H1 (cell line): ENCODE measurements at regions not wholly inside any gene's neighbourhood (a gene's known extent, or its start where the extent isn't known, plus 50 kb on each side); places are given as distances from the start of the nearest gene placed in this dataset.

Source experiments
- CTCF ChIA-PET: fragments of 300-600 bp; sonication (Branson Sonifier 250); formaldehyde crosslinking; loops from one replicate; lab custom pipeline; 2021; ENCODE audit not compliant: partially characterized antibody; lab: Charles Lee
- POLR2A ChIA-PET: fragments of 300-600 bp; sonication (Branson Sonifier 250); formaldehyde crosslinking; loops from one replicate; lab custom pipeline; 2021; ENCODE audit warnings: inconsistent platforms; ENCODE audit not compliant: partially characterized antibody; lab: Charles Lee
- DNase-seq, 2 experiments: peaks; one replicate each; pipeline versions ENCODE4 v3.0.0 to v3.0.0-alpha.2; 2010 to 2022; ENCODE audit warnings: low spot score in 2 of 2, low read depth in 1 of 2, mixed read lengths in 1 of 2
- FAIRE-seq: peaks from 2 replicates; lab custom pipeline; 2011; peaks lifted over from hg19 to GRCh38; lab: Jason Lieb, UNC
- H2AFZ ChIP-seq: 2 replicates; pipeline ENCODE4 v1.8.1; 2012; ENCODE audit warnings: low read length, inconsistent platforms
- H2AK5ac ChIP-seq: 2 replicates; pipeline ENCODE4 v1.6.1; 2013; ENCODE audit warnings: low read depth, low read length
- H2BK120ac ChIP-seq: replicated peaks from 2 replicates; pipeline ENCODE3; 2013; ENCODE audit warnings: low read depth, low read length, inconsistent platforms
- H2BK12ac ChIP-seq: 2 replicates; pipeline ENCODE4 v1.6.1; 2013; ENCODE audit warnings: low read depth, low read length
- H2BK15ac ChIP-seq: 2 replicates; pipeline ENCODE4 v1.6.1; 2013; ENCODE audit warnings: low read length
- H2BK20ac ChIP-seq: 2 replicates; pipeline ENCODE4 v1.6.1; 2013; ENCODE audit warnings: low read length
- H2BK5ac ChIP-seq: 2 replicates; pipeline ENCODE4 v1.6.1; 2013; ENCODE audit warnings: low read depth, low read length
- H3K14ac ChIP-seq: 2 replicates; pipeline ENCODE4 v1.6.1; 2013; ENCODE audit warnings: inconsistent platforms; ENCODE audit not compliant: insufficient read length
- H3K18ac ChIP-seq: 2 replicates; pipeline ENCODE4 v1.6.1; 2013; ENCODE audit warnings: low read length; ENCODE audit errors: extremely low read depth
- H3K23ac ChIP-seq: 2 replicates; pipeline ENCODE4 v1.6.1; 2013; ENCODE audit warnings: inconsistent platforms; ENCODE audit not compliant: insufficient read length
- H3K23me2 ChIP-seq: 2 replicates; pipeline ENCODE4 v1.6.1; 2013; ENCODE audit warnings: low read depth, low read length
- H3K27ac ChIP-seq: 2 replicates; pipeline ENCODE4 v1.6.1; 2011; ENCODE audit warnings: low read depth, low read length, inconsistent platforms
- H3K27me3 ChIP-seq, 4 experiments: replicated peaks in 1 of 4; 1 replicate in 1 of 4; 2 replicates in 3 of 4; pipeline versions ENCODE4 v1.6.1 to v1.8.1; 2011 to 2013; ENCODE audit warnings: low read length in 3 of 4, mild to moderate bottlenecking in 3 of 4, inconsistent platforms in 2 of 4, mixed read lengths in 2 of 4, moderate library complexity in 1 of 4; ENCODE audit not compliant: control insufficient read depth in 3 of 4, insufficient read depth in 3 of 4; ENCODE audit errors: extremely low read depth in 1 of 4
- H3K36me3 ChIP-seq, 4 experiments: 2 replicates each; pipeline versions ENCODE4 v1.6.1 to v1.8.1; 2011 to 2013; ENCODE audit warnings: mild to moderate bottlenecking in 4 of 4, low read length in 3 of 4, moderate library complexity in 2 of 4, control low read depth in 1 of 4, inconsistent platforms in 1 of 4; ENCODE audit not compliant: insufficient read depth in 4 of 4, control insufficient read depth in 2 of 4
- H3K4ac ChIP-seq: replicated peaks from 2 replicates; pipeline ENCODE3; 2013; ENCODE audit warnings: low read length, low read depth, mixed read lengths, inconsistent platforms; ENCODE audit not compliant: insufficient read length
- H3K4me1 ChIP-seq, 4 experiments: replicated peaks in 1 of 4; 1 replicate in 1 of 4; 2 replicates in 3 of 4; pipeline versions ENCODE4 v1.6.1 to v1.8.1; 2011 to 2013; ENCODE audit warnings: low read length in 3 of 4, inconsistent platforms in 2 of 4, mixed read lengths in 1 of 4; ENCODE audit not compliant: insufficient read depth in 4 of 4, control insufficient read depth in 3 of 4
- H3K4me2 ChIP-seq, 2 experiments: 2 replicates each; pipeline versions ENCODE4 v1.6.1 to v1.8.1; 2011 to 2013; ENCODE audit warnings: low read depth in 2 of 2, low read length in 2 of 2, control low read depth in 1 of 2, inconsistent platforms in 1 of 2, mild to moderate bottlenecking in 1 of 2; ENCODE audit not compliant: insufficient read depth in 1 of 2
- H3K4me3 ChIP-seq, 4 experiments: fragments of 200-600, 300-600 bp in 1 of 4; sonication (generic), shearing (Covaris generic), sonication (Bioruptor Twin) in 1 of 4; 2 replicates each; pipeline versions ENCODE4 v1.5.1 to v1.8.1; 2011 to 2016; ENCODE audit warnings: low read length in 4 of 4, low read depth in 3 of 4, control low read depth in 2 of 4, inconsistent platforms in 2 of 4, mild to moderate bottlenecking in 2 of 4, mixed read lengths in 1 of 4, moderate library complexity in 1 of 4; ENCODE audit not compliant: insufficient read depth in 2 of 4; ENCODE audit errors: extremely low read depth in 1 of 4
- H3K56ac ChIP-seq: replicated peaks from 2 replicates; pipeline ENCODE3; 2013; ENCODE audit warnings: low read depth, mild to moderate bottlenecking, mixed read lengths, low read length, inconsistent platforms; ENCODE audit not compliant: insufficient read length
- H3K79me1 ChIP-seq: 2 replicates; pipeline ENCODE4 v1.6.1; 2013; ENCODE audit warnings: low read depth, low read length, control low read depth
- H3K79me2 ChIP-seq, 2 experiments: 2 replicates each; pipeline versions ENCODE4 v1.6.1 to v1.8.1; 2012 to 2013; ENCODE audit warnings: low read length in 2 of 2, mild to moderate bottlenecking in 2 of 2, inconsistent platforms in 1 of 2; ENCODE audit not compliant: insufficient read depth in 2 of 2, control insufficient read depth in 1 of 2
- H3K9ac ChIP-seq, 4 experiments: replicated peaks in 1 of 4; 1 replicate in 1 of 4; 2 replicates in 3 of 4; pipeline versions ENCODE4 v1.6.1 to v1.8.1; 2011 to 2013; ENCODE audit warnings: low read depth in 3 of 4, low read length in 3 of 4, control low read depth in 2 of 4, mild to moderate bottlenecking in 2 of 4, moderate library complexity in 2 of 4, inconsistent platforms in 1 of 4; ENCODE audit errors: extremely low read depth in 1 of 4
- H3K9me3 ChIP-seq, 2 experiments: 2 replicates each; pipeline versions ENCODE4 v1.6.1 to v1.8.1; 2012 to 2013; ENCODE audit warnings: mild to moderate bottlenecking in 2 of 2, moderate library complexity in 2 of 2, control low read depth in 1 of 2, inconsistent platforms in 1 of 2, low read depth in 1 of 2, low read length in 1 of 2, mixed read lengths in 1 of 2; ENCODE audit not compliant: insufficient read depth in 2 of 2
- H4K20me1 ChIP-seq, 2 experiments: replicated peaks in 1 of 2; 2 replicates each; pipeline versions ENCODE3 to v1.8.1; 2011 to 2013; ENCODE audit warnings: inconsistent platforms in 2 of 2, low read length in 2 of 2, mild to moderate bottlenecking in 1 of 2; ENCODE audit not compliant: insufficient read depth in 2 of 2, control insufficient read depth in 1 of 2
- H4K5ac ChIP-seq: 2 replicates; pipeline ENCODE4 v1.6.1; 2013; ENCODE audit warnings: low read length, low read depth, mixed read lengths, inconsistent platforms; ENCODE audit not compliant: insufficient read length
- H4K8ac ChIP-seq: 2 replicates; pipeline ENCODE4 v1.8.0; 2013; ENCODE audit warnings: mild to moderate bottlenecking, moderate library complexity, low read length, inconsistent platforms; ENCODE audit not compliant: insufficient read depth; ENCODE audit errors: extremely low read depth
- H4K91ac ChIP-seq: replicated peaks from 2 replicates; pipeline ENCODE3; 2013; ENCODE audit warnings: low read length, mixed read lengths, inconsistent platforms; ENCODE audit not compliant: insufficient read length
- BCL11A ChIP-seq, 2 experiments: IDR thresholded peaks; one replicate each; pipeline ENCODE4 v1.6.1; 2011; ENCODE audit warnings: low read depth in 2 of 2, low read length in 2 of 2, mild to moderate bottlenecking in 2 of 2
- CHD2 ChIP-seq: IDR thresholded peaks from 2 replicates; pipeline ENCODE4 v1.6.1; 2012; ENCODE audit warnings: low read length, improper control_type of control experiment
- CTBP2 ChIP-seq: IDR thresholded peaks from 2 replicates; pipeline ENCODE4 v1.7.0; 2011; ENCODE audit warnings: borderline replicate concordance, mild to moderate bottlenecking, moderate library complexity, mixed read lengths, low read length; ENCODE audit not compliant: insufficient read depth, insufficient read length
- EGR1 ChIP-seq: IDR thresholded peaks from 2 replicates; pipeline ENCODE4 v1.6.1; 2011; ENCODE audit warnings: low read depth, low read length, borderline replicate concordance
- EZH2 ChIP-seq: fragments of 200-600 bp; sonication (generic); IDR thresholded peaks from 2 replicates; pipeline ENCODE4 v1.7.1; 2012; ENCODE audit warnings: low read depth, mild to moderate bottlenecking, moderate library complexity, low read length, inconsistent platforms; ENCODE audit not compliant: severe bottlenecking
- HDAC6 ChIP-seq: IDR thresholded peaks from one replicate; pipeline ENCODE4 v1.7.1; 2012; ENCODE audit warnings: low read depth, mild to moderate bottlenecking, inconsistent platforms, low read length, moderate library complexity
- KDM1A ChIP-seq: fragments of 200-600, 300-600 bp; sonication (generic); IDR thresholded peaks from 2 replicates; pipeline ENCODE4 v1.7.1; 2016; ENCODE audit warnings: mild to moderate bottlenecking, low read length, borderline replicate concordance
- KDM4A ChIP-seq: IDR thresholded peaks from one replicate; pipeline ENCODE4 v1.7.1; 2012; ENCODE audit warnings: low read depth, mild to moderate bottlenecking, moderate library complexity, low read length, inconsistent platforms; ENCODE audit not compliant: severe bottlenecking
- MAFK ChIP-seq: IDR thresholded peaks from 2 replicates; pipeline ENCODE4 v1.6.1; 2012; ENCODE audit warnings: low read depth, mild to moderate bottlenecking, improper control_type of control experiment, low read length
- RAD21 ChIP-seq, 2 experiments: IDR thresholded peaks in 1 of 2; conservative IDR thresholded peaks in 1 of 2; 2 replicates each; pipeline ENCODE4 v1.6.1; 2011; ENCODE audit warnings: low read depth in 2 of 2, low read length in 2 of 2, improper control_type of control experiment in 1 of 2, inconsistent platforms in 1 of 2, mild to moderate bottlenecking in 1 of 2, moderate library complexity in 1 of 2
- SAP30 ChIP-seq: fragments of 300-600 bp; sonication (generic); IDR thresholded peaks from 2 replicates; pipeline ENCODE4 v1.7.1; 2012; ENCODE audit warnings: low read length, moderate library complexity, mild to moderate bottlenecking, inconsistent platforms; ENCODE audit not compliant: insufficient read depth, insufficient replicate concordance
- SP1 ChIP-seq: IDR thresholded peaks from 2 replicates; pipeline ENCODE4 v1.6.1; 2011; ENCODE audit warnings: low read depth, low read length
- SP2 ChIP-seq: IDR thresholded peaks from 2 replicates; pipeline ENCODE4 v1.6.1; 2012; ENCODE audit warnings: mild to moderate bottlenecking, low read length, inconsistent platforms
- TBP ChIP-seq: IDR thresholded peaks from 2 replicates; pipeline ENCODE4 v1.6.1; 2011; ENCODE audit warnings: low read depth, low read length, improper control_type of control experiment
- ZNF274 ChIP-seq: IDR thresholded peaks from 2 replicates; pipeline ENCODE4 v1.7.0; 2012; ENCODE audit warnings: low read length, borderline replicate concordance; ENCODE audit errors: extremely low read depth
- WGBS, 2 experiments: shearing (Covaris generic) in 1 of 2; methylation state at CpG; one replicate each; pipeline versions ENCODE4 v1.1.6 to v1.1.7; 2013 to 2015; ENCODE audit warnings: low lambda C conversion rate in 2 of 2, mixed read lengths in 2 of 2, inconsistent platforms in 1 of 2, low coverage in 1 of 2, missing lambda C conversion rate in 1 of 2; ENCODE audit not compliant: insufficient replicate concordance in 2 of 2, insufficient coverage in 1 of 2, insufficient read length in 1 of 2; ENCODE audit errors: extremely low coverage in 1 of 2, missing lambda C conversion rate in 1 of 2; 5-methylcytosine and 5-hydroxymethylcytosine counted together

GRCh38 chr11:28727254-28727653, 619.1 kb downstream of the METTL15 start:
- Histone ChIP-seq H2BK15ac (no peak overlapping the region), H3K9ac (no peak overlapping the region), H3K4me3 (no peak overlapping the region), H4K20me1 (no peaks in the 10 kb centered on the region), H3K79me2 (no peaks in the 10 kb centered on the region), H3K56ac (no peak overlapping the region), H2BK120ac (no peak overlapping the region), H4K8ac (no peak overlapping the region), H3K27me3 (no peaks in the 10 kb centered on the region), H4K91ac (no peak overlapping the region), H4K5ac (no peak overlapping the region), H2BK5ac (no peak overlapping the region), H3K79me1 (no peaks in the 10 kb centered on the region), H3K18ac (no peak overlapping the region), H3K4me2 (no peak overlapping the region), H3K4me1 (0 out of 7 replicates have a peak, but pooled peaks cover 0 to under 1% (median 0%) of the 10 kb centered on the region in 4 experiments), H3K4ac (no peak overlapping the region), H3K9me3 (no peaks in the 10 kb centered on the region), H2BK12ac (no peak overlapping the region), H3K36me3 (no peaks in the 10 kb centered on the region), H3K23ac (no peak overlapping the region), H3K23me2 (no peaks in the 10 kb centered on the region), H3K14ac (no peak overlapping the region), H2AFZ (peak overlapping the region; percentile 2; the same call in 1 of the 2 replicates), H3K27ac (no peak overlapping the region), H2AK5ac (no peak overlapping the region), H2BK20ac (no peak overlapping the region)
- FAIRE-seq (no peak), DNase-seq (no peak)
- ChIA-PET CTCF (no interaction called here), POLR2A (no interaction called here)
- WGBS, 2 experiments, result 98% methylated on average over 3 of the region's 3 CpGs; no CpG with 5 or more reads in 1 of the 2 experiments
- TF ChIP-seq HDAC6 (no peak), SAP30 (no peak), KDM4A (no peak), CHD2 (no peak), KDM1A (no peak), MAFK (no peak), RAD21 (IDR thresholded peaks at IDR 0.05 in 1 of 2, conservative IDR thresholded peaks at IDR 0.05 in 1 of 2; ENCODE audit: low read depth in 2 of 2, low read length in 2 of 2) (no peak), EZH2 (no peak), SP1 (no peak), BCL11A (IDR thresholded peaks at IDR 0.05; ENCODE audit: low read depth in 2 of 2, low read length in 2 of 2) (no peak), EGR1 (no peak), TBP (no peak), CTBP2 (no peak), ZNF274 (no peak), SP2 (no peak)
